ENCODE measurements at regions not wholly inside any gene's neighbourhood (a gene's known extent, or its start where the extent isn't known, plus 50 kb on each side); places are given as distances from the start of the nearest gene placed in this dataset.

DNA sequence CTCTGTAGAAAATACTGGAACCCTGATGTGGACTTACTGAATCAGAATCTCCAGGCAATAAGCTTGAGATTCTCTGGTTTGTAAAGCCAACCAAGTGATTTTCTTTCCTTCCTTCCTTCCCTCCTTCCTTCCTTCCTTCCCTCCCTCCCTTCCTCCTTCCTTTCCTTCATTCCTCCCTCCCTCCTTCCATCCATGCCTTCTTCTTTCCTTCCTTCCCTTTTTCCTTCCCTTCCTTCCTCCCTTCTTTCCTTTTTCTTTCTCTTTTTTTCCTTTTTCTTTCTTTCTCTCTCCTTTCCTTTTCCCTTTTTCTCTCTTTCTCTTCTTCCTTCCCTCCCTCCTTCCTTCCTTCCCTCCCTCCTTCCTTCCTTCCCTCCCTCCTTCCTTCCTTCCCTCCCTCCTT is 450.8 kb downstream of the GRXCR1 start:
- no peak overlapping the region for H3K9ac ChIP-seq (ENCODE audit: insufficient read depth, low read depth, low read length)
- no peaks in the 10 kb centered on the region for H4K20me1 ChIP-seq (ENCODE audit: insufficient read depth, low read length)
- no peaks in the 10 kb centered on the region for H3K79me2 ChIP-seq (ENCODE audit: insufficient read depth, low read length)
- no peak overlapping the region for H3K4me3 ChIP-seq (replicated peaks in 1 of 3; ENCODE audit: insufficient read depth in 1 of 3, low read depth in 2 of 3, low read length in 3 of 3)
- in situ Hi-C loops (cut with HindIII; ENCODE audit: extremely low pct_ligation_motif_present, low pct_unique_long_range_greater_than_20kb) (no loop called here), intact Hi-C loops (cut with micrococcal nuclease; ENCODE audit: unreplicated experiment) (no loop called here)
- peaks cover 47% of the 10 kb centered on the region; the same call in 1 of the 2 replicates for H3K9me3 ChIP-seq (ENCODE audit: low read length)
- H3K36me3 ChIP-seq (replicated peaks in 1 of 2; ENCODE audit: control insufficient read depth in 1 of 2, insufficient read depth in 2 of 2, low read length in 2 of 2) = no peaks in the 10 kb centered on the region
- ATAC-seq (no peak), DNase-seq (ENCODE audit: low spot score) (no peak), FAIRE-seq (no peak)
- ChIA-PET CTCF (ENCODE audit: low intra/inter-chr PET ratio, low total read pairs) (no interaction called here), POLR2A (no interaction called here)
- no peak overlapping the region for H2AFZ ChIP-seq (ENCODE audit: low read length)
- no TSS peak for BruUV-seq (replicated peaks)
- no peaks in the 10 kb centered on the region for H3K27me3 ChIP-seq (ENCODE audit: control insufficient read depth in 1 of 2, insufficient read depth in 2 of 2, low read length in 2 of 2)
- no peaks in the 10 kb centered on the region for H3K4me1 ChIP-seq (ENCODE audit: insufficient read depth, low read length)
- no peak overlapping the region for H3K27ac ChIP-seq (ENCODE audit: extremely low read length, insufficient read depth, low read length)
- TF ChIP-seq HNRNPK (IDR thresholded peaks at IDR 0.05; ENCODE audit: low read depth, low read length, poor library complexity, severe bottlenecking) = peak; percentile 45
- no peak for TF ChIP-seq ZNF569 (CRISPR knock-in tag; IDR thresholded peaks at IDR 0.05; ENCODE audit: borderline replicate concordance)
- no peak overlapping the region for H3K4me2 ChIP-seq (ENCODE audit: low read depth, low read length)

GRCh38 chr4:43345323-43345925 is 452.9 kb downstream of the GRXCR1 start:
- Histone ChIP-seq H3K4me2 (ENCODE audit: low read depth, low read length) (no peak overlapping the region), H3K79me2 (ENCODE audit: insufficient read depth, low read length) (no peaks in the 10 kb centered on the region), H3K36me3 (replicated peaks in 1 of 2; ENCODE audit: control insufficient read depth in 1 of 2, insufficient read depth in 2 of 2, low read length in 2 of 2) (no peaks in the 10 kb centered on the region), H3K4me1 (ENCODE audit: insufficient read depth, low read length) (no peaks in the 10 kb centered on the region), H3K4me3 (replicated peaks in 1 of 3; ENCODE audit: insufficient read depth in 1 of 3, low read depth in 2 of 3, low read length in 3 of 3) (no peak overlapping the region), H3K27ac (ENCODE audit: extremely low read length, insufficient read depth, low read length) (no peak overlapping the region), H3K9me3 (ENCODE audit: low read length) (peaks cover 38% of the 10 kb centered on the region; the same call in 1 of the 2 replicates), H3K9ac (ENCODE audit: insufficient read depth, low read depth, low read length) (no peak overlapping the region), H3K27me3 (ENCODE audit: control insufficient read depth in 1 of 2, insufficient read depth in 2 of 2, low read length in 2 of 2) (no peaks in the 10 kb centered on the region), H2AFZ (ENCODE audit: low read length) (no peak overlapping the region), H4K20me1 (ENCODE audit: insufficient read depth, low read length) (no peaks in the 10 kb centered on the region)
- in situ Hi-C loops (cut with HindIII; ENCODE audit: extremely low pct_ligation_motif_present, low pct_unique_long_range_greater_than_20kb) = no loop called here
- intact Hi-C loops (cut with micrococcal nuclease; ENCODE audit: unreplicated experiment) = no loop called here
- ChIA-PET POLR2A (no interaction called here), CTCF (ENCODE audit: low intra/inter-chr PET ratio, low total read pairs) (no interaction called here)
- BruUV-seq (replicated peaks) = no TSS peak
- FAIRE-seq = no peak
- no peak for ATAC-seq
- 62% methylated on average over 3 of the region's 3 CpGs for WGBS (ENCODE audit: low lambda C conversion rate)
- DNase-seq (ENCODE audit: low spot score) = no peak
- TF ChIP-seq ZNF570 (CRISPR knock-in tag; IDR thresholded peaks at IDR 0.05; ENCODE audit: borderline replicate concordance) (no peak), SIN3A (IDR thresholded peaks at IDR 0.05; ENCODE audit: borderline replicate concordance, low read depth, low read length) (no peak), ZSCAN30 (CRISPR knock-in tag; IDR thresholded peaks at IDR 0.05) (no peak), ZNF224 (CRISPR knock-in tag; IDR thresholded peaks at IDR 0.05) (no peak), ZNF275 (CRISPR knock-in tag; IDR thresholded peaks at IDR 0.05; ENCODE audit: borderline replicate concordance) (no peak), DDIT3 (CRISPR knock-in tag; IDR thresholded peaks at IDR 0.05) (no peak)

All from HepG2 (cell line).